Activated T-helper 9 cell treated with anti-CD3 and anti-CD28 coated beads, Interleukin-2, amount 50 U/mL, for 16 hours (primary cell): ENCODE measurements at regions not wholly inside any gene's neighbourhood (a gene's known extent, or its start where the extent isn't known, plus 50 kb on each side); places are given as distances from the start of the nearest gene placed in this dataset.
"Not testable (repeated sequence)": the region's sequence is repeated elsewhere in the genome, so short reads cannot be mapped to it uniquely, and the experiment has no call there.

ENCODE experiments used
- DNase-seq: peaks from one replicate; pipeline ENCODE4 v3.0.0-alpha.2; 2020; ENCODE audit warnings: low read depth

- DNase-seq = no peak
These were observed 50.0 kb upstream of the EMX2 start for GRCh38 chr10:117492504-117492903.

- DNase-seq = no peak
These were observed 54.5 kb upstream of the EMX2 start for GRCh38 chr10:117488004-117488403.

GRCh38 chr10:117486606-117487005 is 55.9 kb upstream of the EMX2 start:
- no peak for DNase-seq

GRCh38 chr10:117483056-117483590 is 59.4 kb upstream of the EMX2 start:
- DNase-seq = no peak

GRCh38 chr10:117481011-117481410 is 61.5 kb upstream of the EMX2 start:
- DNase-seq = not testable (repeated sequence)

- DNase-seq = no peak
These were observed 62.4 kb upstream of the EMX2 start for GRCh38 chr10:117480097-117480496.

GRCh38 chr10:117477961-117478670 is 64.4 kb upstream of the EMX2 start:
- DNase-seq = no peak

GRCh38 chr10:117477211-117477947 is 65.2 kb upstream of the EMX2 start:
- DNase-seq = no peak

GRCh38 chr10:117476716-117477115 is 65.8 kb upstream of the EMX2 start:
- no peak for DNase-seq

- DNase-seq = no peak
These were observed 66.3 kb upstream of the EMX2 start for GRCh38 chr10:117476281-117476680.

GRCh38 chr10:117472872-117473271 is 69.7 kb upstream of the EMX2 start:
- DNase-seq = no peak

GRCh38 chr10:117471344-117471874 is 71.1 kb upstream of the EMX2 start:
- DNase-seq = no peak

GRCh38 chr10:117470733-117471132 is 71.8 kb upstream of the EMX2 start:
- DNase-seq = no peak

GRCh38 chr10:117468665-117469064 is 73.9 kb upstream of the EMX2 start:
- no peak for DNase-seq

GRCh38 chr10:117464176-117464575 is 78.4 kb upstream of the EMX2 start:
- DNase-seq = no peak

GRCh38 chr10:117463545-117463920 is 79.0 kb upstream of the EMX2 start:
- no peak for DNase-seq

GRCh38 chr10:117462816-117463544 is 79.6 kb upstream of the EMX2 start:
- no peak for DNase-seq

GRCh38 chr10:117462424-117462792 is 80.1 kb upstream of the EMX2 start:
- DNase-seq = no peak

- no peak for DNase-seq
These were observed 80.7 kb upstream of the EMX2 start for GRCh38 chr10:117461766-117462423.

GRCh38 chr10:117460846-117461765 is 81.4 kb upstream of the EMX2 start:
- no peak for DNase-seq

GRCh38 chr10:117458571-117458970 is 83.3 kb upstream of the PDZD8 start:
- DNase-seq = no peak
